H9 (cell line): ENCODE measurements at regions not wholly inside any gene's neighbourhood (a gene's known extent, or its start where the extent isn't known, plus 50 kb on each side); places are given as distances from the start of the nearest gene placed in this dataset.

ENCODE experiments used
- DNase-seq: peaks from one replicate; pipeline ENCODE4 v3.0.0-alpha.2; 2017
- H2AFZ ChIP-seq: one replicate; pipeline ENCODE4 v1.6.1; 2013; ENCODE audit warnings: mild to moderate bottlenecking, low read length, control low read depth, moderate library complexity
- H2AK5ac ChIP-seq: 2 replicates; pipeline ENCODE4 v1.6.1; 2013; ENCODE audit warnings: low read length, control low read depth, mixed read lengths; ENCODE audit not compliant: insufficient read length
- H2BK120ac ChIP-seq: one replicate; pipeline ENCODE4 v1.6.1; 2013; ENCODE audit warnings: low read depth, mild to moderate bottlenecking, low read length, control low read depth, inconsistent platforms; ENCODE audit not compliant: poor library complexity, severe bottlenecking
- H2BK12ac ChIP-seq: 2 replicates; pipeline ENCODE4 v1.6.1; 2013; ENCODE audit warnings: low read length, control low read depth, mixed read lengths, low read depth; ENCODE audit not compliant: insufficient read length
- H2BK15ac ChIP-seq: 2 replicates; pipeline ENCODE4 v1.6.1; 2013; ENCODE audit warnings: low read depth, low read length, control low read depth
- H2BK20ac ChIP-seq: one replicate; pipeline ENCODE4 v1.6.1; 2013; ENCODE audit warnings: low read depth, mild to moderate bottlenecking, low read length, control low read depth, inconsistent platforms; ENCODE audit not compliant: poor library complexity, severe bottlenecking
- H2BK5ac ChIP-seq: 2 replicates; pipeline ENCODE4 v1.6.1; 2013; ENCODE audit warnings: low read length, control low read depth, mixed read lengths; ENCODE audit not compliant: insufficient read length
- H3K14ac ChIP-seq: 2 replicates; pipeline ENCODE4 v1.6.1; 2013; ENCODE audit warnings: low read length, control low read depth; ENCODE audit not compliant: insufficient read depth
- H3K18ac ChIP-seq: 2 replicates; pipeline ENCODE4 v1.6.1; 2013; ENCODE audit warnings: low read depth, mild to moderate bottlenecking, mixed read lengths, low read length, control low read depth; ENCODE audit not compliant: insufficient read length
- H3K23ac ChIP-seq: 2 replicates; pipeline ENCODE4 v1.6.1; 2013; ENCODE audit warnings: low read length, control low read depth, mixed read lengths, low read depth; ENCODE audit not compliant: insufficient read length
- H3K23me2 ChIP-seq: 2 replicates; pipeline ENCODE4 v1.6.1; 2013; ENCODE audit warnings: low read depth, mild to moderate bottlenecking, mixed read lengths, low read length, control low read depth; ENCODE audit not compliant: insufficient read length, poor library complexity, severe bottlenecking
- H3K27ac ChIP-seq: 2 replicates; pipeline ENCODE4 v1.5.1; 2013; ENCODE audit warnings: low read length, control low read depth, mixed read lengths, low read depth; ENCODE audit not compliant: insufficient read length
- H3K27me3 ChIP-seq: 2 replicates; pipeline ENCODE4 v1.6.1; 2013; ENCODE audit warnings: low read length, control low read depth, inconsistent platforms; ENCODE audit not compliant: insufficient read depth
- H3K4ac ChIP-seq: 2 replicates; pipeline ENCODE4 v1.6.1; 2013; ENCODE audit warnings: low read depth, mild to moderate bottlenecking, control low read depth, inconsistent platforms, low read length, moderate library complexity
- H3K4me1 ChIP-seq: 2 replicates; pipeline ENCODE4 v1.6.1; 2013; ENCODE audit warnings: low read length, control low read depth, inconsistent platforms; ENCODE audit not compliant: insufficient read depth
- H3K4me2 ChIP-seq: 2 replicates; pipeline ENCODE4 v1.6.1; 2013; ENCODE audit warnings: low read length, control low read depth, mixed read lengths; ENCODE audit not compliant: insufficient read length, insufficient read depth
- H3K56ac ChIP-seq: 2 replicates; pipeline ENCODE4 v1.6.1; 2013; ENCODE audit warnings: low read depth, mild to moderate bottlenecking, mixed read lengths, low read length, control low read depth; ENCODE audit not compliant: insufficient read length
- H3K79me1 ChIP-seq: 2 replicates; pipeline ENCODE4 v1.6.1; 2013; ENCODE audit warnings: low read depth, mild to moderate bottlenecking, moderate library complexity, low read length, control low read depth, inconsistent platforms; ENCODE audit not compliant: insufficient read depth, poor library complexity, severe bottlenecking
- H3K79me2 ChIP-seq: 2 replicates; pipeline ENCODE4 v1.6.1; 2013; ENCODE audit warnings: low read length, control low read depth, inconsistent platforms; ENCODE audit not compliant: insufficient read depth
- H3K9ac ChIP-seq: 2 replicates; pipeline ENCODE4 v1.6.1; 2013; ENCODE audit warnings: low read length, control low read depth, mixed read lengths; ENCODE audit not compliant: insufficient read length; ENCODE audit errors: extremely low read depth
- H3K9me3 ChIP-seq: one replicate; pipeline ENCODE4 v1.6.1; 2013; ENCODE audit warnings: low read depth, low read length, inconsistent platforms; ENCODE audit not compliant: control insufficient read depth
- H3T11ph ChIP-seq: one replicate; pipeline ENCODE4 v1.6.1; 2013; ENCODE audit warnings: mild to moderate bottlenecking, low read length, control low read depth, inconsistent platforms
- H4K20me1 ChIP-seq: one replicate; pipeline ENCODE4 v1.6.1; 2013; ENCODE audit not compliant: control insufficient read depth, insufficient read length, insufficient read depth
- H4K5ac ChIP-seq: 2 replicates; pipeline ENCODE4 v1.6.1; 2013; ENCODE audit warnings: low read depth, mild to moderate bottlenecking, mixed read lengths, low read length, control low read depth; ENCODE audit not compliant: insufficient read length
- H4K8ac ChIP-seq: replicated peaks from 2 replicates; pipeline ENCODE4 v1.6.1; 2013; ENCODE audit warnings: low read length, control low read depth, mixed read lengths, low read depth; ENCODE audit not compliant: insufficient read length
- H4K91ac ChIP-seq: 2 replicates; pipeline ENCODE4 v1.6.1; 2013; ENCODE audit warnings: low read depth, mild to moderate bottlenecking, moderate library complexity, mixed read lengths, low read length, control low read depth; ENCODE audit not compliant: insufficient read length
- H3K27ac Mint-ChIP-seq, 3 experiments: 2 replicates in 2 of 3; 3 replicates in 1 of 3; pipeline ENCODE4 v1.8.0; 2020 to 2021; ENCODE audit warnings: mixed read lengths in 3 of 3, mild to moderate bottlenecking in 1 of 3, moderate library complexity in 1 of 3
- H3K27me3 Mint-ChIP-seq: 2 replicates; pipeline ENCODE4 v1.8.0; 2021; ENCODE audit warnings: low read depth, mild to moderate bottlenecking, moderate library complexity, mixed read lengths
- H3K36me3 Mint-ChIP-seq, 3 experiments: 2 replicates in 2 of 3; 3 replicates in 1 of 3; pipeline ENCODE4 v1.8.0; 2020 to 2021; ENCODE audit warnings: low read depth in 3 of 3, mixed read lengths in 3 of 3; ENCODE audit not compliant: insufficient read depth in 1 of 3
- H3K4me1 Mint-ChIP-seq, 2 experiments: 2 replicates each; pipeline ENCODE4 v1.8.0; 2020; ENCODE audit warnings: mixed read lengths in 2 of 2
- H3K4me3 Mint-ChIP-seq, 2 experiments: 2 replicates in 1 of 2; 3 replicates in 1 of 2; pipeline ENCODE4 v1.8.0; 2020 to 2021; ENCODE audit warnings: mild to moderate bottlenecking in 2 of 2, mixed read lengths in 2 of 2, moderate library complexity in 1 of 2
- H3K9me3 Mint-ChIP-seq, 2 experiments: 2 replicates in 1 of 2; 3 replicates in 1 of 2; pipeline ENCODE4 v1.8.0; 2020; ENCODE audit warnings: mild to moderate bottlenecking in 2 of 2, mixed read lengths in 2 of 2, moderate library complexity in 1 of 2
- CTCF ChIP-seq: fragments of 200-600 bp; sonication (generic); conservative IDR thresholded peaks from 3 replicates; pipeline ENCODE4 v1.8.0; 2021; ENCODE audit warnings: antibody characterized with exemption, mild to moderate bottlenecking
- WGBS: extraction: QIAGEN DNeasy Blood & Tissue Kit; methylation state at CpG from one replicate; pipeline ENCODE4 v1.1.7; 2013; ENCODE audit warnings: missing lambda C conversion rate, low lambda C conversion rate, mixed read lengths; ENCODE audit not compliant: insufficient read length; ENCODE audit errors: extremely low coverage; 5-methylcytosine and 5-hydroxymethylcytosine counted together

DNA sequence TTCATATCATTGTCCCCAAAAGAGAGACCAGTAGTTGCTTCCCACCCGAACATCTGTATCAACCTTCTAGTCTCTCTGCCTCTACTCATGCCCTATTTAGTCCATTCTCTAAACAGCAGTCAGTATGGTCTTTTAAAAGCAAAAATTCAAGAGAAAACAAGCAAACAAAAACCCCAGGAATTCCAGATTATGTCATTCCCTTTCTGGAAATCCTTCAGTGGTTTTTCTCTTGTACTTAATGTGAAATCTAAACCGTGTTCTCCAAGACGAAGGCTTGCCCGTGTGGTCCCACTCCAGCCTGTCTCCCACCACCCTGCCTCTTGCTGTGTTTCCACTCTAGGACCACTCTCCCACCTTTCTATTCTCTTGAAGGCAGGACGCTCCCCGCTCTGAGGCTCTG lies 90.8 kb downstream of the TMEM30B start:
- Histone ChIP-seq H3K4me2 (no peak overlapping the region), H3K79me1 (no peaks in the 10 kb centered on the region), H3K18ac (no peak overlapping the region), H3K27me3 (no peaks in the 10 kb centered on the region), H4K8ac (no peak overlapping the region), H3K9me3 (no peaks in the 10 kb centered on the region), H4K91ac (no peak overlapping the region), H3K56ac (no peak overlapping the region), H3T11ph (no peak overlapping the region), H3K27ac (no peak overlapping the region), H2BK12ac (no peak overlapping the region), H2AK5ac (no peak overlapping the region), H2BK20ac (no peak overlapping the region), H3K9ac (no peak overlapping the region), H3K4me1 (peaks cover 4% of the 10 kb centered on the region; the same call in 1 of the 2 replicates), H3K79me2 (no peaks in the 10 kb centered on the region), H4K20me1 (no peaks in the 10 kb centered on the region), H3K14ac (no peak overlapping the region), H3K4ac (no peak overlapping the region), H2AFZ (no peak overlapping the region), H3K23me2 (no peaks in the 10 kb centered on the region), H2BK15ac (no peak overlapping the region), H4K5ac (no peak overlapping the region), H2BK5ac (no peak overlapping the region), H2BK120ac (no peak overlapping the region), H3K23ac (no peak overlapping the region)
- peaks cover 21 to 25% of the 10 kb centered on the region in 2 experiments for H3K4me1 Mint-ChIP-seq
- H3K4me3 Mint-ChIP-seq = no peak overlapping the region
- no peak for TF ChIP-seq CTCF
- WGBS = no CpG with 5 or more reads among the region's 6 CpGs
- H3K27ac Mint-ChIP-seq = no peak overlapping the region
- peaks cover 8% of the 10 kb centered on the region for H3K27me3 Mint-ChIP-seq
- H3K9me3 Mint-ChIP-seq = no peaks in the 10 kb centered on the region
- DNase-seq = no peak
- no peaks in the 10 kb centered on the region for H3K36me3 Mint-ChIP-seq
